GM10248 (cell line): ENCODE measurements at regions not wholly inside any gene's neighbourhood (a gene's known extent, or its start where the extent isn't known, plus 50 kb on each side); places are given as distances from the start of the nearest gene placed in this dataset.

Experiments used
- CTCF ChIA-PET: fragments of 300-600 bp; sonication (Branson Sonifier 250); formaldehyde crosslinking; extraction: SDS; loops from one replicate; lab custom pipeline; 2021; ENCODE audit warnings: antibody characterized with exemption; lab: Yijun Ruan, JAX
- POLR2A ChIA-PET: fragments of 350-650 bp; sonication (Branson Sonifier 250); formaldehyde crosslinking; extraction: SDS; loops from one replicate; lab custom pipeline; 2020; ENCODE audit warnings: antibody characterized with exemption; lab: Yijun Ruan, JAX
- DNase-seq: peaks from one replicate; pipeline ENCODE4 v3.0.0; 2012; ENCODE audit errors: extremely low spot score
- CTCF ChIP-seq: IDR thresholded peaks from 2 replicates; pipeline ENCODE4 v1.5.1; 2012; ENCODE audit warnings: mild to moderate bottlenecking, low read depth; ENCODE audit errors: extremely low read depth, missing control alignments, control extremely low read depth

GRCh38 chr9:21559402-21560280 lies 77.5 kb upstream of the IFNE start:
- DNase-seq = peak; percentile 52
- CTCF ChIA-PET = interaction anchor here (1.3 to 1.8 kb wide), 2 partner anchors 13 to 39 kb away, joined by 3 to 6 read pairs; no protein-coding TSS in a partner anchor
- TF ChIP-seq CTCF = no peak
- POLR2A ChIA-PET = interaction anchor here (0.7 kb wide), 1 partner anchor 36 kb away, joined by 3 read pairs; no protein-coding TSS in a partner anchor

DNA sequence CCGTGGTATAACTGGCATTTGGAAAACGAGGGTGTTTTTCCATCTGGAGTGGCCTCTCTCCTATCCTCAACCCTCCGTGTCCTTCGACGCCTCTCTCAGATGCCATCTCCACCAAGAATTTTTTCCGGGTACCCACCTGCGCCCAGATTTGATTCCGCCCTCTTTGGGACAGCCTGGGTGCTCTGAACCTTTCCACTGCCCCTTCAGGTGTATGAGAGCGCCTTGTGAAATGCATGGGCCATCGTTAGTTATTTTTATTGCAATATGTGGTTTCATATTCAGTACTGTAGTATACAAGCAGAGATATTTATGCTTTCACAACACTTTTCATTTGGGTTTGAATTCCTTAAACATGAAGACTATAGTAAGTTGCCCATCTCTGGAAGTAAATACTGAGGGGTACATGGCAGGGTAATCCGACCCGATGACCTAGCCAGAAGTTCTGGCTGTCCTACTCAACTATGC lies 78.2 kb upstream of the IFNE start:
- no peak for TF ChIP-seq CTCF
- POLR2A ChIA-PET = no interaction called here
- DNase-seq = no peak
- CTCF ChIA-PET = interaction anchor here (1.8 kb wide), 1 partner anchor 12 kb away, joined by 6 read pairs; no protein-coding TSS in a partner anchor

DNA sequence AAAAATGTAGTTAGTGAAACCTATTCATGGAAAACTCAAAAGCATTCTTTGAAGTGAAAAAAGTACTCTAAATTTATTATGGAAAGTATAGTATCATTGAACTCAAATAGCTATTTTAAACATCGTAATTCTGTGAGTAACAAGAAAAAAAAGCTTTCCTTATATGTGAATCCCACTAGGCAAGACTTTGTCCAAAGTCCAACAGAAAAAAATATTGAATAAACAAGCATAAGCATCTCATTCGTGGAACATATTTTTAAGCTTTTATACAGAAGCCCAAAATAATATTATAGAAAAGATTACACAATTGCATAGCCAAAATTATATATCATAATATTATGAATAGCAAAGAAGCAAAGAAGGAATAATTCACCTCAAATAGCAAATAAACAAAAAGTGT lies 79.4 kb upstream of the IFNE start:
- no peak for DNase-seq
- no peak for TF ChIP-seq CTCF
- ChIA-PET POLR2A (no interaction called here), CTCF (interaction anchor here (1.0 to 2.7 kb wide), 3 partner anchors 11 to 165 kb away, joined by 3 to 9 read pairs (median 4); no protein-coding TSS in a partner anchor)

DNA sequence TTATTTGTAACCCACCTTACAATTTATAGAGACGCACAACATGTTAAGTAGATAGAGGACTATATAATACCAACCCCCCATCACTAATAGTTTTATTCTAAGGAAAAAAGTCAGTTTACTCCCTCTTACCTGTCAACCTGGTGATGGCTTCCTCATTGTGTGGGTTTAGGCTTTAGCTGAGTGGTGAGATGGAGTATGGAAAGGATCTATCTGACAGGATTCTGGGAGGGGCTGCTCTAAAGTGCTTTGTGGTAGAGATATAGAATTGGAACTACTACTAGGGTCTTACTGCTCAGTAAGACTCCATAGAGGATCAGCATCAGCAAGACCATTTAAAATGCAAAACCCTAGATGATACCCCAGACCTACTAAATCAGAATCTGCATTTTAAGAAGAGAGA lies 82.1 kb upstream of the IFNE start:
- no peak for TF ChIP-seq CTCF
- no peak for DNase-seq
- ChIA-PET CTCF (interaction anchor here (1.6 kb wide), 1 partner anchor 9 kb away, joined by 3 read pairs; no protein-coding TSS in a partner anchor), POLR2A (no interaction called here)

- CTCF ChIA-PET = interaction anchor here (1.6 kb wide), 1 partner anchor 8 kb away, joined by 3 read pairs; no protein-coding TSS in a partner anchor
- TF ChIP-seq CTCF = no peak
- POLR2A ChIA-PET = no interaction called here
- no peak for DNase-seq
Measured at GRCh38 chr9:21565155-21565554, 83.0 kb upstream of the IFNE start.

DNA sequence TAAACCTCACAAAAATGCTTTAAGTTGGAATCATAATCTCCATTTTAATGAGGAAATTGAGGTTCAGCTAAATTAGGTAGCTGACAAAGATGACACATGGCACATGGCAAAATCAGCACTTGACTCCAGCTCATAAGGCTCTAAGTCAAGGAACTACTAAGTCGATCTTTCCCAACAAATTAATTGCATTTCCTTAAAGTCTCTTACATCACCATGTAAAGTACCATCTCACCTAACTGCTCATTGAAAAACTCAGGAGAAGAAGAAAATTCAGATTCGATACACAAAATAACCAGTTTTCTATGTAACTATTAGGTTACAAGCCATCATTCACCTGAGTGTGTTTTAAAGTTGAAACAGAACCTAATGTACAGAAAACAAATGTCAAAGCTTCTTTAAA lies 85.8 kb upstream of the IFNE start:
- ChIA-PET POLR2A (no interaction called here), CTCF (interaction anchor here (1.3 kb wide), 1 partner anchor 14 kb away, joined by 3 read pairs; no protein-coding TSS in a partner anchor)
- no peak for TF ChIP-seq CTCF
- DNase-seq = no peak
